Astrocyte (in vitro differentiated cells and primary cell): ENCODE measurements at regions not wholly inside any gene's neighbourhood (a gene's known extent, or its start where the extent isn't known, plus 50 kb on each side); places are given as distances from the start of the nearest gene placed in this dataset.

Experiments
- DNase-seq: peaks from one replicate; pipeline ENCODE4 v3.0.0-alpha.2; 2010; ENCODE audit warnings: low read depth
- FAIRE-seq: peaks from 2 replicates; lab custom pipeline; 2011; peaks lifted over from hg19 to GRCh38; lab: Jason Lieb, UNC
- H2AFZ ChIP-seq: 2 replicates; pipeline ENCODE4 v1.6.0; 2012; ENCODE audit warnings: low read depth, low read length, inconsistent platforms
- H3K27ac ChIP-seq: 2 replicates; pipeline ENCODE4 v1.5.1; 2011; ENCODE audit warnings: low read depth, low read length, inconsistent platforms
- H3K27me3 ChIP-seq: 2 replicates; pipeline ENCODE4 v1.6.0; 2011; ENCODE audit warnings: low read length, inconsistent platforms; ENCODE audit not compliant: insufficient read depth
- H3K36me3 ChIP-seq: 2 replicates; pipeline ENCODE4 v1.5.1; 2011; ENCODE audit warnings: low read length, inconsistent platforms; ENCODE audit not compliant: insufficient read depth
- H3K4me1 ChIP-seq: 2 replicates; pipeline ENCODE4 v1.5.1; 2011; ENCODE audit warnings: low read length, inconsistent platforms; ENCODE audit not compliant: insufficient read depth
- H3K4me2 ChIP-seq: 2 replicates; pipeline ENCODE4 v1.6.0; 2012; ENCODE audit warnings: low read length, inconsistent platforms
- H3K4me3 ChIP-seq: 2 replicates; pipeline ENCODE4 v1.5.1; 2011; ENCODE audit warnings: low read depth, mild to moderate bottlenecking, low read length, inconsistent platforms; ENCODE audit not compliant: insufficient read depth
- H3K79me2 ChIP-seq: 2 replicates; pipeline ENCODE4 v1.6.0; 2012; ENCODE audit warnings: mild to moderate bottlenecking, low read length, inconsistent platforms; ENCODE audit not compliant: insufficient read depth
- H3K9ac ChIP-seq: 2 replicates; pipeline ENCODE4 v1.6.0; 2012; ENCODE audit warnings: mild to moderate bottlenecking, low read length, inconsistent platforms
- H3K9me3 ChIP-seq: 2 replicates; pipeline ENCODE4 v1.5.1; 2012; ENCODE audit warnings: low read depth, mild to moderate bottlenecking, low read length, inconsistent platforms; ENCODE audit not compliant: insufficient read depth
- H4K20me1 ChIP-seq: 2 replicates; pipeline ENCODE4 v1.6.0; 2012; ENCODE audit warnings: low read length, inconsistent platforms; ENCODE audit not compliant: insufficient read depth
- H3K27ac Mint-ChIP-seq: one replicate; pipeline ENCODE4 v1.8.0; 2021; ENCODE audit warnings: mild to moderate bottlenecking, mixed read lengths; ENCODE audit not compliant: unreplicated experiment
- H3K27me3 Mint-ChIP-seq: one replicate; pipeline ENCODE4 v1.8.0; 2021; ENCODE audit warnings: low read depth, mixed read lengths; ENCODE audit not compliant: unreplicated experiment
- H3K36me3 Mint-ChIP-seq: one replicate; pipeline ENCODE4 v1.8.0; 2021; ENCODE audit warnings: low read depth, mixed read lengths; ENCODE audit not compliant: unreplicated experiment
- H3K4me1 Mint-ChIP-seq: one replicate; pipeline ENCODE4 v1.8.0; 2021; ENCODE audit warnings: low read depth, mixed read lengths; ENCODE audit not compliant: unreplicated experiment
- H3K4me3 Mint-ChIP-seq: one replicate; pipeline ENCODE4 v1.8.0; 2021; ENCODE audit warnings: mild to moderate bottlenecking, moderate library complexity, mixed read lengths; ENCODE audit not compliant: unreplicated experiment
- H3K9me3 Mint-ChIP-seq: one replicate; pipeline ENCODE4 v1.8.0; 2021; ENCODE audit warnings: mild to moderate bottlenecking, mixed read lengths; ENCODE audit not compliant: unreplicated experiment
- EZH2 ChIP-seq: IDR thresholded peaks from 2 replicates; pipeline ENCODE4 v1.6.1; 2012; ENCODE audit warnings: mild to moderate bottlenecking, low read length, inconsistent platforms; ENCODE audit not compliant: insufficient read depth
- TF ChIP-seq, protein P1 (sequence below): IDR thresholded peaks from 2 replicates; pipeline ENCODE4 v1.5.1; 2011; ENCODE audit warnings: low read depth, mild to moderate bottlenecking, inconsistent platforms, low read length, moderate library complexity; ENCODE audit not compliant: insufficient read depth

DNA sequence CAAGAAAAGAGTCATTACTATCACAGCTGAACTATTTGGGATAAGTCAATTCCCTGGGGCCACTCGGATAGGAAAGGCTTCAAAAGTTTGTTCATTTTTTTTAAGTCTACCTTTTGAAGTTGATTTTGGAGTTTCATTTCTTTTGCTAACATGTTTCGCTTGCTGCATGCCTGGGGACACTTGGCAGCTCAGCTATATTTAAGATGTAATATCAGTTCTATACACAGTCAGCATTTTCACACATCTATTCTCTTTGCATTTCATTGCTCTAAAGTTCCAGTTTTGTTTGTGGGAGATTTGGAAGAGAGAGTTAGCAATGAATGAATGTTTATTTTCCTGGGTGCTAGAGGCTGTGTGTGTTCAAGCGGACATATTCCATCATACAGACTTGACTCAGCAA lies 445.2 kb upstream of the GRAMD2B start:
- Mint-ChIP-seq H3K27ac (no peak overlapping the region), H3K9me3 (no peaks in the 10 kb centered on the region), H3K27me3 (no peaks in the 10 kb centered on the region), H3K4me1 (no peaks in the 10 kb centered on the region), H3K36me3 (no peaks in the 10 kb centered on the region), H3K4me3 (no peak overlapping the region)
- Histone ChIP-seq H3K79me2 (no peaks in the 10 kb centered on the region), H4K20me1 (no peaks in the 10 kb centered on the region), H3K4me1 (no peaks in the 10 kb centered on the region), H3K27me3 (no peaks in the 10 kb centered on the region), H3K27ac (no peak overlapping the region), H3K4me3 (no peak overlapping the region), H3K9me3 (no peaks in the 10 kb centered on the region), H3K36me3 (no peaks in the 10 kb centered on the region), H2AFZ (no peak overlapping the region), H3K9ac (no peak overlapping the region), H3K4me2 (no peak overlapping the region)
- DNase-seq (no peak), FAIRE-seq (no peak)
- TF ChIP-seq EZH2, result no peak
- TF ChIP-seq, protein P1, sequence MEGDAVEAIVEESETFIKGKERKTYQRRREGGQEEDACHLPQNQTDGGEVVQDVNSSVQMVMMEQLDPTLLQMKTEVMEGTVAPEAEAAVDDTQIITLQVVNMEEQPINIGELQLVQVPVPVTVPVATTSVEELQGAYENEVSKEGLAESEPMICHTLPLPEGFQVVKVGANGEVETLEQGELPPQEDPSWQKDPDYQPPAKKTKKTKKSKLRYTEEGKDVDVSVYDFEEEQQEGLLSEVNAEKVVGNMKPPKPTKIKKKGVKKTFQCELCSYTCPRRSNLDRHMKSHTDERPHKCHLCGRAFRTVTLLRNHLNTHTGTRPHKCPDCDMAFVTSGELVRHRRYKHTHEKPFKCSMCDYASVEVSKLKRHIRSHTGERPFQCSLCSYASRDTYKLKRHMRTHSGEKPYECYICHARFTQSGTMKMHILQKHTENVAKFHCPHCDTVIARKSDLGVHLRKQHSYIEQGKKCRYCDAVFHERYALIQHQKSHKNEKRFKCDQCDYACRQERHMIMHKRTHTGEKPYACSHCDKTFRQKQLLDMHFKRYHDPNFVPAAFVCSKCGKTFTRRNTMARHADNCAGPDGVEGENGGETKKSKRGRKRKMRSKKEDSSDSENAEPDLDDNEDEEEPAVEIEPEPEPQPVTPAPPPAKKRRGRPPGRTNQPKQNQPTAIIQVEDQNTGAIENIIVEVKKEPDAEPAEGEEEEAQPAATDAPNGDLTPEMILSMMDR, result no peak

DNA sequence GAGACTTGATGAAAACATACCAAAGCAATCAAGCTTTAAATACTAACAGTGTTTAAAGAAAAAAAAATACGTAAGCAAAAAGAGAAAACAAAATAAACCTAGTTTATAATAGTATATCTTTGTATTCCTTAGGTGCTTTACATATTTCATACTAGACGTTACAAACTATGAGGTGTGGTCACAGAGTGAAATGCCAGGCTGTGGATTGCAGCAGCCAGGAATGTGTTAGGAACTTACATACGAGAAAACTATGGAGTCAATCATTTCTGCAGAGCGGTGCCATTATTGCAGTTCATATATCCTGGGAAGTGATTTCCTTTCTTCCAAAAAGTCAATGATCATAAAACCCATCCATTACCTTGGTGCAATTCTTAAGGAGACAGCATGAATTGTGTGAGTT lies 443.6 kb upstream of the GRAMD2B start:
- FAIRE-seq (no peak), DNase-seq (no peak)
- H3K27me3 Mint-ChIP-seq, result no peaks in the 10 kb centered on the region
- no peaks in the 10 kb centered on the region for H3K9me3 ChIP-seq
- H3K4me3 Mint-ChIP-seq, result no peak overlapping the region
- H3K4me1 ChIP-seq, result no peaks in the 10 kb centered on the region
- no peak overlapping the region for H3K27ac Mint-ChIP-seq
- no peak overlapping the region for H3K4me3 ChIP-seq
- H3K9me3 Mint-ChIP-seq, result peaks cover 2% of the 10 kb centered on the region
- H3K27ac ChIP-seq, result no peak overlapping the region
- no peak overlapping the region for H3K9ac ChIP-seq
- no peaks in the 10 kb centered on the region for H3K79me2 ChIP-seq
- no peak overlapping the region for H3K4me2 ChIP-seq
- H3K27me3 ChIP-seq, result no peaks in the 10 kb centered on the region
- TF ChIP-seq EZH2, result no peak
- TF ChIP-seq, protein P1, result no peak
- H3K4me1 Mint-ChIP-seq, result no peaks in the 10 kb centered on the region
- H4K20me1 ChIP-seq, result no peaks in the 10 kb centered on the region
- H3K36me3 ChIP-seq, result no peaks in the 10 kb centered on the region
- no peaks in the 10 kb centered on the region for H3K36me3 Mint-ChIP-seq
- no peak overlapping the region for H2AFZ ChIP-seq

DNA sequence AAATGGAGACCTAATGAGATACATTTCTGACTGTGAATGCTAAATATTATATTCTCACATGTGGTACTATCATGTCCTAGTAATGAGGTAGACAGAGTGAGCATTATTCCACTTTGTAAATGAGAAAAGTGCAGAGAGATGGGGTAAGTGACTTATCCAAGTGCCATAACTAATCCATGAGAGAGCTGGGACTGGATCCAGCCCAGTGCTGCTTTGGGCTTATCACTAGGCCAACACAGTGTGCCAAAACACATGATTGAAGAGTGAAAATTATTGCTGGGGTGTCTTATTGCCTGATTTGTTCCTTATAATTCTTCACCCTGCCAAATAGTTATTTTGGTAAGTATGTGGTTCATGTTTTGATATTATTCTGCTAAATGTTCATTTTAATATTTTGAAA lies 442.2 kb upstream of the GRAMD2B start:
- H3K27ac Mint-ChIP-seq, result no peak overlapping the region
- FAIRE-seq (no peak), DNase-seq (no peak)
- no peaks in the 10 kb centered on the region for H3K27me3 ChIP-seq
- H3K9ac ChIP-seq, result no peak overlapping the region
- no peaks in the 10 kb centered on the region for H3K4me1 ChIP-seq
- H3K27ac ChIP-seq, result no peak overlapping the region
- no peak overlapping the region for H3K4me3 Mint-ChIP-seq
- no peaks in the 10 kb centered on the region for H4K20me1 ChIP-seq
- TF ChIP-seq EZH2, result no peak
- TF ChIP-seq, protein P1, result no peak
- no peaks in the 10 kb centered on the region for H3K9me3 ChIP-seq
- no peaks in the 10 kb centered on the region for H3K36me3 ChIP-seq
- H3K79me2 ChIP-seq, result no peaks in the 10 kb centered on the region
- H3K36me3 Mint-ChIP-seq, result no peaks in the 10 kb centered on the region
- H3K27me3 Mint-ChIP-seq, result no peaks in the 10 kb centered on the region
- peaks cover 4% of the 10 kb centered on the region for H3K9me3 Mint-ChIP-seq
- H3K4me3 ChIP-seq, result no peak overlapping the region
- no peaks in the 10 kb centered on the region for H3K4me1 Mint-ChIP-seq
- no peak overlapping the region for H2AFZ ChIP-seq
- no peak overlapping the region for H3K4me2 ChIP-seq
